ENCODE measurements at regions not wholly inside any gene's neighbourhood (a gene's known extent, or its start where the extent isn't known, plus 50 kb on each side); places are given as distances from the start of the nearest gene placed in this dataset.

DNA sequence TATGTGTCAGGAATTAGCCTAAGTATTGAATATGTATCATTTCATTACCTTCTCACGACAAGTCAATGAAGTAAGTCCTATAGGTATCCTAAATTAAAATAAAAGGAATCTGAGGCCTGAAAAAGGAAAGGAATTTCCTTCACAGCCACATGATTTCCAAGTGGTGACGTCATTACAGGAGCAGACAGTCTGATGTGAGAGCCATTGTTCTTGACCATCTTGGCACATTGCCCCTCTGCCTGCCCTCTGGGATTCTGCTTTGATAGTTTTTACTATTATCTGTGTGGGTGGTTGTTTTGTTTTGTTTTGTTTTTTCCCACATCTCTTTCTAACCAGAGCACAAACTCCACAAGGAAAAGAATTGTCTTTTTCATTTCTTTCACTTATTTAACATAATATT is 219.8 kb upstream of the UFL1 start:
- no peak overlapping the region for H3K27ac ChIP-seq (ENCODE audit: low read depth in 1 of 2, low read length in 2 of 2)
- H3K9ac ChIP-seq (ENCODE audit: low read depth in 1 of 2, low read length in 2 of 2): no peak overlapping the region
- H3K36me3 ChIP-seq (ENCODE audit: control insufficient read depth in 4 of 4, insufficient read depth in 3 of 4, low read depth in 1 of 4, low read length in 3 of 4): no peaks in the 10 kb centered on the region
- H3K4me1 ChIP-seq (ENCODE audit: control insufficient read depth in 4 of 4, insufficient read depth in 4 of 4, low read length in 3 of 4): no peaks in the 10 kb centered on the region
- no peak for DNase-seq (ENCODE audit: low spot score)
- H3K9me3 ChIP-seq (ENCODE audit: control insufficient read depth in 4 of 4, low read length in 3 of 4): peaks cover 0 to under 1% (median 0%) of the 10 kb centered on the region in 4 donors
- WGBS: 69% methylated on average over 2 of the region's 2 CpGs
- no peaks in the 10 kb centered on the region for H3K27me3 ChIP-seq (ENCODE audit: control insufficient read depth in 4 of 4, insufficient read depth in 4 of 4, low read length in 3 of 4)
- no peak for TF ChIP-seq FOXA1 (IDR thresholded peaks at IDR 0.05)
- no peak for TF ChIP-seq NR2F2 (IDR thresholded peaks at IDR 0.05)
- no peak for TF ChIP-seq HNF4A (conservative IDR thresholded peaks at IDR 0.05)
- TF ChIP-seq, protein P1, sequence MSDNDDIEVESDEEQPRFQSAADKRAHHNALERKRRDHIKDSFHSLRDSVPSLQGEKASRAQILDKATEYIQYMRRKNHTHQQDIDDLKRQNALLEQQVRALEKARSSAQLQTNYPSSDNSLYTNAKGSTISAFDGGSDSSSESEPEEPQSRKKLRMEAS (IDR thresholded peaks at IDR 0.05): no peak
- no peak for TF ChIP-seq RXRA (IDR thresholded peaks at IDR 0.05)
- no peak for TF ChIP-seq EGR1 (IDR thresholded peaks at IDR 0.05; ENCODE audit: low read depth in 2 of 2)
- TF ChIP-seq, protein P2, sequence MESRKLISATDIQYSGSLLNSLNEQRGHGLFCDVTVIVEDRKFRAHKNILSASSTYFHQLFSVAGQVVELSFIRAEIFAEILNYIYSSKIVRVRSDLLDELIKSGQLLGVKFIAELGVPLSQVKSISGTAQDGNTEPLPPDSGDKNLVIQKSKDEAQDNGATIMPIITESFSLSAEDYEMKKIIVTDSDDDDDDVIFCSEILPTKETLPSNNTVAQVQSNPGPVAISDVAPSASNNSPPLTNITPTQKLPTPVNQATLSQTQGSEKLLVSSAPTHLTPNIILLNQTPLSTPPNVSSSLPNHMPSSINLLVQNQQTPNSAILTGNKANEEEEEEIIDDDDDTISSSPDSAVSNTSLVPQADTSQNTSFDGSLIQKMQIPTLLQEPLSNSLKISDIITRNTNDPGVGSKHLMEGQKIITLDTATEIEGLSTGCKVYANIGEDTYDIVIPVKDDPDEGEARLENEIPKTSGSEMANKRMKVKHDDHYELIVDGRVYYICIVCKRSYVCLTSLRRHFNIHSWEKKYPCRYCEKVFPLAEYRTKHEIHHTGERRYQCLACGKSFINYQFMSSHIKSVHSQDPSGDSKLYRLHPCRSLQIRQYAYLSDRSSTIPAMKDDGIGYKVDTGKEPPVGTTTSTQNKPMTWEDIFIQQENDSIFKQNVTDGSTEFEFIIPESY (IDR thresholded peaks at IDR 0.05): no peak
- no peak for TF ChIP-seq JUND (IDR thresholded peaks at IDR 0.05)
- TF ChIP-seq, protein P3, sequence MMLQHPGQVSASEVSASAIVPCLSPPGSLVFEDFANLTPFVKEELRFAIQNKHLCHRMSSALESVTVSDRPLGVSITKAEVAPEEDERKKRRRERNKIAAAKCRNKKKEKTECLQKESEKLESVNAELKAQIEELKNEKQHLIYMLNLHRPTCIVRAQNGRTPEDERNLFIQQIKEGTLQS (IDR thresholded peaks at IDR 0.05): no peak
- TF ChIP-seq FOXA2 (IDR thresholded peaks at IDR 0.05): no peak
- no peak for TF ChIP-seq TAF1 (conservative IDR thresholded peaks at IDR 0.05)
- no peak for TF ChIP-seq RAD21 (IDR thresholded peaks at IDR 0.05)
- TF ChIP-seq SP1 (IDR thresholded peaks at IDR 0.05): no peak
- no peak for TF ChIP-seq YY1 (IDR thresholded peaks at IDR 0.05)
- TF ChIP-seq, protein P4, sequence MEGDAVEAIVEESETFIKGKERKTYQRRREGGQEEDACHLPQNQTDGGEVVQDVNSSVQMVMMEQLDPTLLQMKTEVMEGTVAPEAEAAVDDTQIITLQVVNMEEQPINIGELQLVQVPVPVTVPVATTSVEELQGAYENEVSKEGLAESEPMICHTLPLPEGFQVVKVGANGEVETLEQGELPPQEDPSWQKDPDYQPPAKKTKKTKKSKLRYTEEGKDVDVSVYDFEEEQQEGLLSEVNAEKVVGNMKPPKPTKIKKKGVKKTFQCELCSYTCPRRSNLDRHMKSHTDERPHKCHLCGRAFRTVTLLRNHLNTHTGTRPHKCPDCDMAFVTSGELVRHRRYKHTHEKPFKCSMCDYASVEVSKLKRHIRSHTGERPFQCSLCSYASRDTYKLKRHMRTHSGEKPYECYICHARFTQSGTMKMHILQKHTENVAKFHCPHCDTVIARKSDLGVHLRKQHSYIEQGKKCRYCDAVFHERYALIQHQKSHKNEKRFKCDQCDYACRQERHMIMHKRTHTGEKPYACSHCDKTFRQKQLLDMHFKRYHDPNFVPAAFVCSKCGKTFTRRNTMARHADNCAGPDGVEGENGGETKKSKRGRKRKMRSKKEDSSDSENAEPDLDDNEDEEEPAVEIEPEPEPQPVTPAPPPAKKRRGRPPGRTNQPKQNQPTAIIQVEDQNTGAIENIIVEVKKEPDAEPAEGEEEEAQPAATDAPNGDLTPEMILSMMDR (IDR thresholded peaks at IDR 0.05; ENCODE audit: low read depth, low read length, missing input control): no peak
- TF ChIP-seq GABPA (IDR thresholded peaks at IDR 0.05 in 1 of 2, conservative IDR thresholded peaks at IDR 0.05 in 1 of 2): no peak
- TF ChIP-seq HNF4G (IDR thresholded peaks at IDR 0.05): no peak
- H3K4me3 ChIP-seq (ENCODE audit: low read depth in 1 of 3, low read length in 3 of 3): no peak overlapping the region

DNA sequence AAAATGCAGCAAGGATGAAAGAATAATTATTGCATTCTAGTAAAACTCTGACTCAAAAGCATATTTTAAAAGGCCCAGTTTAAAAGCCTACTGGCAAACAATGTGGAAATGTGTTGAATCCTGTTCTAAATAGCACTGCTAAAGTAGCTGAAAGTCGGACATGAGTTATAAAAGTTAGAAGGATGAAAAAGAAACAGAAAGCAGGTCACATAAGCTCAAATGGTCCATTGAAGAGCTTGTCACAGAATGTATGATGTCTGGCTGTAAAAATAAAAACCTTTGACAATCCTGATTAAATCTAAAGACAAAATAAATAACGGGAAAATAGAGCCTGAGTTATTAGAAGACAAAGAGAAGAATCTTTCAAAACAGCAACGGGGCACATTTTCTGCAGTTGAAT is 218.6 kb upstream of the UFL1 start:
- DNase-seq (ENCODE audit: low spot score): no peak
- no peaks in the 10 kb centered on the region for H3K9me3 ChIP-seq (ENCODE audit: control insufficient read depth in 4 of 4, low read length in 3 of 4)
- H3K9ac ChIP-seq (ENCODE audit: low read depth in 1 of 2, low read length in 2 of 2): no peak overlapping the region
- 69% methylated on average over 3 of the region's 3 CpGs for WGBS
- H3K4me1 ChIP-seq (ENCODE audit: control insufficient read depth in 4 of 4, insufficient read depth in 4 of 4, low read length in 3 of 4): no peaks in the 10 kb centered on the region
- TF ChIP-seq EGR1 (IDR thresholded peaks at IDR 0.05; ENCODE audit: low read depth in 2 of 2) (no peak), GABPA (IDR thresholded peaks at IDR 0.05 in 1 of 2, conservative IDR thresholded peaks at IDR 0.05 in 1 of 2) (no peak), HNF4G (IDR thresholded peaks at IDR 0.05) (no peak)
- no peaks in the 10 kb centered on the region for H3K27me3 ChIP-seq (ENCODE audit: control insufficient read depth in 4 of 4, insufficient read depth in 4 of 4, low read length in 3 of 4)
- H3K36me3 ChIP-seq (ENCODE audit: control insufficient read depth in 4 of 4, insufficient read depth in 3 of 4, low read depth in 1 of 4, low read length in 3 of 4): no peaks in the 10 kb centered on the region
- H3K27ac ChIP-seq (ENCODE audit: low read depth in 1 of 2, low read length in 2 of 2): no peak overlapping the region
- no peak overlapping the region for H3K4me3 ChIP-seq (ENCODE audit: low read depth in 1 of 3, low read length in 3 of 3)
